ENCODE measurements at regions not wholly inside any gene's neighbourhood (a gene's known extent, or its start where the extent isn't known, plus 50 kb on each side); places are given as distances from the start of the nearest gene placed in this dataset.

GRCh38 chr13:63578796-63579195 lies 2163.1 kb upstream of the PCDH20 start:
- no TSS peak for BruUV-seq (replicated peaks)
- no peak for ATAC-seq (ENCODE audit: low read depth)
- H3K4me1 ChIP-seq (ENCODE audit: control insufficient read depth, insufficient read depth, low read length): no peaks in the 10 kb centered on the region

More at GRCh38 chr13:63578796-63579195, 2163.1 kb upstream of the PCDH20 start:
- Histone ChIP-seq H3K79me1 (ENCODE audit: low read depth in 1 of 2, low read length in 2 of 2) (no peaks in the 10 kb centered on the region), H2BK20ac (ENCODE audit: low read depth, low read length) (no peak overlapping the region), H3K36me3 (ENCODE audit: control insufficient read depth, insufficient read depth, low read length) (no peaks in the 10 kb centered on the region), H4K20me1 (ENCODE audit: insufficient read depth, low read length) (no peaks in the 10 kb centered on the region), H3K9ac (ENCODE audit: low read depth, low read length) (no peak overlapping the region), H2AFZ (replicated peaks; ENCODE audit: low read length, poor library complexity) (no peak overlapping the region), H3K23ac (ENCODE audit: low read depth, low read length) (no peak overlapping the region), H4K8ac (ENCODE audit: low read depth in 2 of 2, low read length in 2 of 2) (no peak overlapping the region), H4K5ac (ENCODE audit: low read depth, low read length) (no peak overlapping the region), H3K14ac (replicated peaks; ENCODE audit: low read depth, low read length) (no peak overlapping the region), H2AK5ac (ENCODE audit: low read depth, low read length) (no peak overlapping the region), H3K9me3 (ENCODE audit: control insufficient read depth, insufficient read depth, low read length) (no peaks in the 10 kb centered on the region), H3K27me3 (ENCODE audit: control insufficient read depth, insufficient read depth, low read length) (no peaks in the 10 kb centered on the region), H3K56ac (ENCODE audit: extremely low read depth, insufficient read depth, low read length) (no peak overlapping the region), H3K9me1 (ENCODE audit: insufficient read depth, low read length) (no peaks in the 10 kb centered on the region), H2BK120ac (ENCODE audit: low read depth, low read length) (no peak overlapping the region), H3K4me3 (ENCODE audit: insufficient read depth, low read depth, low read length) (no peak overlapping the region), H3K4ac (ENCODE audit: low read depth, low read length) (no peak overlapping the region), H2BK5ac (ENCODE audit: low read depth, low read length, poor library complexity, severe bottlenecking) (no peak overlapping the region), H2AK9ac (replicated peaks; ENCODE audit: low read depth, low read length, poor library complexity) (no peak overlapping the region), H2BK15ac (ENCODE audit: low read depth, low read length) (no peak overlapping the region), H3K18ac (ENCODE audit: low read depth, low read length) (no peak overlapping the region), H4K91ac (ENCODE audit: insufficient read depth, low read depth, low read length) (no peak overlapping the region), H3K4me2 (ENCODE audit: low read depth, low read length) (no peak overlapping the region), H3K27ac (ENCODE audit: insufficient read depth, low read length) (no peak overlapping the region)
- POLR2A ChIA-PET (ENCODE audit: unreplicated experiment): no interaction called here
- in situ Hi-C loops (cut with MboI; ENCODE audit: low sequenced_read_pairs): no loop called here
- CTCF ChIA-PET: no interaction called here
- DNase-seq: no peak
- no CpG with 5 or more reads among the region's 2 CpGs for WGBS, 2 experiments (ENCODE audit: extremely low coverage in 2 of 2, insufficient read length in 1 of 2)
- intact Hi-C loops (cut with micrococcal nuclease): no loop called here
- dilution Hi-C loops (cut with HindIII; ENCODE audit: low sequenced_read_pairs, unreplicated experiment): no loop called here
- no peak for TF ChIP-seq CEBPB (IDR thresholded peaks at IDR 0.05; ENCODE audit: low read depth, low read length)
- TF ChIP-seq CHD1 (IDR thresholded peaks at IDR 0.05; ENCODE audit: low read depth, low read length): no peak
